GM12892 (cell line): ENCODE measurements at regions not wholly inside any gene's neighbourhood (a gene's known extent, or its start where the extent isn't known, plus 50 kb on each side); places are given as distances from the start of the nearest gene placed in this dataset.

Experiments
- POLR2A ChIP-seq: IDR thresholded peaks from 2 replicates; pipeline ENCODE4 v1.6.1; 2011; ENCODE audit warnings: low read depth, low read length, control low read depth
- POLR2AphosphoS5 ChIP-seq: IDR thresholded peaks from 2 replicates; pipeline ENCODE4 v1.6.1; 2011; ENCODE audit warnings: low read depth, low read length, control low read depth

GRCh38 chr4:129543299-129543698 lies 447.3 kb downstream of the C4orf33 start:
- no peak for TF ChIP-seq POLR2A
- TF ChIP-seq POLR2AphosphoS5: no peak
